H1 (cell line): ENCODE measurements at regions not wholly inside any gene's neighbourhood (a gene's known extent, or its start where the extent isn't known, plus 50 kb on each side); places are given as distances from the start of the nearest gene placed in this dataset.

Experiments used
- E2F6 ChIP-seq: IDR thresholded peaks from 2 replicates; pipeline ENCODE4 v1.6.1; 2012; ENCODE audit warnings: inconsistent platforms
- EP300 ChIP-seq, 2 experiments: IDR thresholded peaks; 1 replicate in 1 of 2; 2 replicates in 1 of 2; pipeline ENCODE4 v1.6.1; 2011 to 2012; ENCODE audit warnings: low read depth in 2 of 2, low read length in 2 of 2, mild to moderate bottlenecking in 2 of 2, borderline replicate concordance in 1 of 2, inconsistent platforms in 1 of 2, moderate library complexity in 1 of 2
- EZH2 ChIP-seq: fragments of 200-600 bp; sonication (generic); IDR thresholded peaks from 2 replicates; pipeline ENCODE4 v1.7.1; 2012; ENCODE audit warnings: low read depth, mild to moderate bottlenecking, moderate library complexity, low read length, inconsistent platforms; ENCODE audit not compliant: severe bottlenecking
- HDAC2 ChIP-seq, 2 experiments: fragments of 300-600 bp in 1 of 2; sonication (generic) in 1 of 2; IDR thresholded peaks; 2 replicates each; pipeline ENCODE4 v1.6.1; 2011 to 2012; ENCODE audit warnings: low read depth in 2 of 2, low read length in 2 of 2, mild to moderate bottlenecking in 2 of 2, moderate library complexity in 2 of 2, borderline replicate concordance in 1 of 2, inconsistent platforms in 1 of 2
- JUND ChIP-seq: IDR thresholded peaks from 2 replicates; pipeline ENCODE4 v1.6.1; 2011; ENCODE audit warnings: mild to moderate bottlenecking, improper control_type of control experiment, low read length
- POLR2A ChIP-seq, 2 experiments: IDR thresholded peaks; 1 replicate in 1 of 2; 2 replicates in 1 of 2; pipeline ENCODE4 v1.6.1; 2011; ENCODE audit warnings: low read depth in 2 of 2, low read length in 2 of 2, mild to moderate bottlenecking in 2 of 2; ENCODE audit errors: control extremely low read depth in 1 of 2
- POLR2AphosphoS5 ChIP-seq: IDR thresholded peaks from 2 replicates; pipeline ENCODE4 v1.6.1; 2011; ENCODE audit warnings: low read depth, low read length
- RFX5 ChIP-seq: IDR thresholded peaks from 2 replicates; pipeline ENCODE4 v1.6.1; 2011; ENCODE audit warnings: low read depth, low read length, improper control_type of control experiment, borderline replicate concordance
- RXRA ChIP-seq: IDR thresholded peaks from 2 replicates; pipeline ENCODE4 v1.6.1; 2011; ENCODE audit warnings: low read depth, mild to moderate bottlenecking, low read length, moderate library complexity; ENCODE audit not compliant: insufficient read depth
- SP1 ChIP-seq: IDR thresholded peaks from 2 replicates; pipeline ENCODE4 v1.6.1; 2011; ENCODE audit warnings: low read depth, low read length
- USF2 ChIP-seq: IDR thresholded peaks from 2 replicates; pipeline ENCODE4 v1.6.1; 2011; ENCODE audit warnings: low read length, improper control_type of control experiment
- ZNF274 ChIP-seq: IDR thresholded peaks from 2 replicates; pipeline ENCODE4 v1.7.0; 2012; ENCODE audit warnings: low read length, borderline replicate concordance; ENCODE audit errors: extremely low read depth
- TF ChIP-seq, protein P1 (sequence below), 3 experiments: IDR thresholded peaks; 1 replicate in 2 of 3; 2 replicates in 1 of 3; pipeline versions ENCODE4 v1.5.1 to v1.6.1; 2011; ENCODE audit warnings: low read length in 3 of 3, mild to moderate bottlenecking in 3 of 3, inconsistent platforms in 2 of 3, low read depth in 1 of 3, moderate library complexity in 1 of 3; ENCODE audit not compliant: insufficient read depth in 1 of 3; ENCODE audit errors: control extremely low read depth in 1 of 3

DNA sequence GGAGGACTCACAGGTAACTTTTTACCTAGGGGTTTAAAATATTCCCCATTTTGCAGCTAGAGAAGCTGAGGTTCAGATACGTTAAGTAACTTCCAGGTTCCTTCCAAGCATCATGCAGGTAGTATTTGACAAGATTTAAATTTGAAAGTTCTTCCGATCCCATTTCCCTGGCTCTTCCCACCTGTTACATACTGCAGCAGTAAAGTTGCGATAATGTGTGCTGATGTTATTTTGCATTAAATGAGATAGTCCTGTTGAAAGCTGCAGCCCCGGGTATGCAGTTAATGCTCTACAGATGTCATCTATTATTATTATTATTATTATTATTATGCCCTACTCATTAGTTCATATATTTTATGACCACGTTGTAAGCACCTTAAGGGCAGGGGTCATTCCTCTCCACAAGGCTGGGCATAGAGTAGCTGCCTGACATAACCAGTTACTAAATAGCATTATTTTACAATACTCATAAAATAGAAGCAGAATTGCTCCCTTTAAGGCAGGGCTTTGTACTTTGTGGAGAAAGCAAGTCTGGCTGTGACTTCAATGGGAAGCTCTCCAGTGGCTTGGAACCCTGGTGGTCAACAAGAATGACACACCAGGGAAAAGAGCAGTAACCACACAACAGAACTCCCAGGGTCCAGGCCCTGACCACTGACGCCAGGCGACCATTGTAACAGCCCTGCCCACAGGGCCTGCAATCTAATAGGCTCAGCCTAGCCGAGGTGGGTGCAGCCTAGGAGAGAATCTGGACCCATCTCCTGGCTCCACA is 90.8 kb upstream of the CALM2 start:
- TF ChIP-seq, protein P1, sequence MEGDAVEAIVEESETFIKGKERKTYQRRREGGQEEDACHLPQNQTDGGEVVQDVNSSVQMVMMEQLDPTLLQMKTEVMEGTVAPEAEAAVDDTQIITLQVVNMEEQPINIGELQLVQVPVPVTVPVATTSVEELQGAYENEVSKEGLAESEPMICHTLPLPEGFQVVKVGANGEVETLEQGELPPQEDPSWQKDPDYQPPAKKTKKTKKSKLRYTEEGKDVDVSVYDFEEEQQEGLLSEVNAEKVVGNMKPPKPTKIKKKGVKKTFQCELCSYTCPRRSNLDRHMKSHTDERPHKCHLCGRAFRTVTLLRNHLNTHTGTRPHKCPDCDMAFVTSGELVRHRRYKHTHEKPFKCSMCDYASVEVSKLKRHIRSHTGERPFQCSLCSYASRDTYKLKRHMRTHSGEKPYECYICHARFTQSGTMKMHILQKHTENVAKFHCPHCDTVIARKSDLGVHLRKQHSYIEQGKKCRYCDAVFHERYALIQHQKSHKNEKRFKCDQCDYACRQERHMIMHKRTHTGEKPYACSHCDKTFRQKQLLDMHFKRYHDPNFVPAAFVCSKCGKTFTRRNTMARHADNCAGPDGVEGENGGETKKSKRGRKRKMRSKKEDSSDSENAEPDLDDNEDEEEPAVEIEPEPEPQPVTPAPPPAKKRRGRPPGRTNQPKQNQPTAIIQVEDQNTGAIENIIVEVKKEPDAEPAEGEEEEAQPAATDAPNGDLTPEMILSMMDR (IDR thresholded peaks at IDR 0.05; ENCODE audit: control extremely low read depth in 1 of 3, insufficient read depth in 1 of 3, low read depth in 1 of 3, low read length in 3 of 3), result peak in 1 of 3 experiments; percentile 5; a peak in 2 of 4 replicates
- TF ChIP-seq EP300 (IDR thresholded peaks at IDR 0.05; ENCODE audit: borderline replicate concordance in 1 of 2, low read depth in 2 of 2, low read length in 2 of 2), result no peak
- TF ChIP-seq HDAC2 (IDR thresholded peaks at IDR 0.05; ENCODE audit: borderline replicate concordance in 1 of 2, low read depth in 2 of 2, low read length in 2 of 2), result no peak
- no peak for TF ChIP-seq RFX5
- no peak for TF ChIP-seq POLR2A (IDR thresholded peaks at IDR 0.05; ENCODE audit: control extremely low read depth in 1 of 2, low read depth in 2 of 2, low read length in 2 of 2)
- TF ChIP-seq JUND, result no peak
- no peak for TF ChIP-seq E2F6
- TF ChIP-seq USF2, result no peak
- TF ChIP-seq POLR2AphosphoS5, result no peak
- no peak for TF ChIP-seq SP1
- no peak for TF ChIP-seq ZNF274
- TF ChIP-seq EZH2, result no peak
- TF ChIP-seq RXRA, result no peak
